ENCODE measurements at regions not wholly inside any gene's neighbourhood (a gene's known extent, or its start where the extent isn't known, plus 50 kb on each side); places are given as distances from the start of the nearest gene placed in this dataset.

DNA sequence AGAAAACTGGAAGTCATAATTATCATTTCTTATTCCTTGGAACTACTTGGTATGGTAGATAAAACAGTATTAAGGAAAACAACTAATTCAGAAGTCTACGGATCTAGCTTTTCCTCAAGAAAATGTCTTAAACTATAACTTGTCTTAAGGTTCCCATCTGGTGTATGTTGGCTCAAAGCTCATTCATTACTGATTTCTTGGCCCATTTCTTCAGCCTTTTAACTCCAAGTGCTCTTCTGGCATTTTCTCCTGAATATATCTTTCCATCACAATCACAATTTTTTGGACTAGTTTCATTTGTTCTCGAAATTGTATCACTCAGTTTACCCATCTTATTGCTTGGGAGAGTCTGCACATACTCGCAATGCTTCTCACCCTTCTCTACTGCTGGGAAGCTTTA, 150.1 kb downstream of the C12orf50 start:
- Histone ChIP-seq H3K9ac (ENCODE audit: low read length) (no peak overlapping the region), H3K4me1 (ENCODE audit: control insufficient read depth in 2 of 2, insufficient read depth in 2 of 2, low read length in 2 of 2) (no peaks in the 10 kb centered on the region), H3K4me2 (replicated peaks; ENCODE audit: low read depth, low read length, poor library complexity, severe bottlenecking) (no peak overlapping the region), H2AFZ (ENCODE audit: insufficient read depth, low read depth, low read length, poor library complexity, severe bottlenecking) (no peak overlapping the region), H3K9me3 (ENCODE audit: control extremely low read depth in 1 of 3, control insufficient read depth in 2 of 3, insufficient read depth in 1 of 3, low read length in 2 of 3) (no peaks in the 10 kb centered on the region), H4K20me1 (ENCODE audit: control insufficient read depth, insufficient read depth, low read length, poor library complexity, severe bottlenecking) (no peaks in the 10 kb centered on the region), H3K79me2 (ENCODE audit: control insufficient read depth, insufficient read depth, low read length) (no peaks in the 10 kb centered on the region), H3K27ac (ENCODE audit: low read length in 2 of 2) (no peak overlapping the region), H3K27me3 (replicated peaks in 1 of 4; ENCODE audit: control extremely low read depth in 1 of 4, control insufficient read depth in 3 of 4, insufficient read depth in 4 of 4, low read length in 3 of 4) (no peaks in the 10 kb centered on the region), H3K36me3 (replicated peaks in 1 of 2; ENCODE audit: control extremely low read depth in 1 of 2, control insufficient read depth in 1 of 2, extremely low read depth in 1 of 2, insufficient read depth in 2 of 2, low read length in 1 of 2) (no peaks in the 10 kb centered on the region), H3K4me3 (ENCODE audit: control extremely low read depth in 1 of 5, extremely low read depth in 1 of 5, insufficient read depth in 1 of 5, low read depth in 2 of 5, low read length in 4 of 5) (no peak overlapping the region)
- TF ChIP-seq, protein P1, sequence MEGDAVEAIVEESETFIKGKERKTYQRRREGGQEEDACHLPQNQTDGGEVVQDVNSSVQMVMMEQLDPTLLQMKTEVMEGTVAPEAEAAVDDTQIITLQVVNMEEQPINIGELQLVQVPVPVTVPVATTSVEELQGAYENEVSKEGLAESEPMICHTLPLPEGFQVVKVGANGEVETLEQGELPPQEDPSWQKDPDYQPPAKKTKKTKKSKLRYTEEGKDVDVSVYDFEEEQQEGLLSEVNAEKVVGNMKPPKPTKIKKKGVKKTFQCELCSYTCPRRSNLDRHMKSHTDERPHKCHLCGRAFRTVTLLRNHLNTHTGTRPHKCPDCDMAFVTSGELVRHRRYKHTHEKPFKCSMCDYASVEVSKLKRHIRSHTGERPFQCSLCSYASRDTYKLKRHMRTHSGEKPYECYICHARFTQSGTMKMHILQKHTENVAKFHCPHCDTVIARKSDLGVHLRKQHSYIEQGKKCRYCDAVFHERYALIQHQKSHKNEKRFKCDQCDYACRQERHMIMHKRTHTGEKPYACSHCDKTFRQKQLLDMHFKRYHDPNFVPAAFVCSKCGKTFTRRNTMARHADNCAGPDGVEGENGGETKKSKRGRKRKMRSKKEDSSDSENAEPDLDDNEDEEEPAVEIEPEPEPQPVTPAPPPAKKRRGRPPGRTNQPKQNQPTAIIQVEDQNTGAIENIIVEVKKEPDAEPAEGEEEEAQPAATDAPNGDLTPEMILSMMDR (IDR thresholded peaks at IDR 0.05), result no peak
- TF ChIP-seq EZH2 (IDR thresholded peaks at IDR 0.05; ENCODE audit: borderline replicate concordance, insufficient read depth, low read depth, low read length, poor library complexity, severe bottlenecking), result no peak
- ChIA-PET CTCF (no interaction called here), POLR2A (no interaction called here)
- DNase-seq (no peak), ATAC-seq (ENCODE audit: low read depth) (no peak)
- no peaks in the 10 kb centered on the region for H3K4me1 Mint-ChIP-seq
- intact Hi-C loops (cut with micrococcal nuclease), result no loop called here
- H3K4me3 Mint-ChIP-seq, result no peak overlapping the region
- no peaks in the 10 kb centered on the region for H3K27me3 Mint-ChIP-seq
- no peaks in the 10 kb centered on the region for H3K9me3 Mint-ChIP-seq (ENCODE audit: insufficient read depth)
- no peak overlapping the region for H3K27ac Mint-ChIP-seq
- WGBS (ENCODE audit: insufficient coverage), result 50% methylated on average over 1 of the region's 3 CpGs

GRCh38 chr12:87870493-87871460, 158.4 kb downstream of the C12orf50 start:
- H3K27me3 Mint-ChIP-seq, result no peaks in the 10 kb centered on the region
- POLR2A ChIA-PET, result no interaction called here

More at GRCh38 chr12:87870493-87871460, 158.4 kb downstream of the C12orf50 start:
- H3K4me1 ChIP-seq (ENCODE audit: control insufficient read depth in 2 of 2, insufficient read depth in 2 of 2, low read length in 2 of 2), result no peaks in the 10 kb centered on the region
- 100% methylated on average over 2 of the region's 4 CpGs for WGBS (ENCODE audit: insufficient coverage)
- H3K79me2 ChIP-seq (ENCODE audit: control insufficient read depth, insufficient read depth, low read length), result no peaks in the 10 kb centered on the region
- ATAC-seq (ENCODE audit: low read depth) (no peak), DNase-seq (no peak)
- H2AFZ ChIP-seq (ENCODE audit: insufficient read depth, low read depth, low read length, poor library complexity, severe bottlenecking), result no peak overlapping the region
- H3K36me3 ChIP-seq (replicated peaks in 1 of 2; ENCODE audit: control extremely low read depth in 1 of 2, control insufficient read depth in 1 of 2, extremely low read depth in 1 of 2, insufficient read depth in 2 of 2, low read length in 1 of 2), result no peaks in the 10 kb centered on the region
- no peaks in the 10 kb centered on the region for H4K20me1 ChIP-seq (ENCODE audit: control insufficient read depth, insufficient read depth, low read length, poor library complexity, severe bottlenecking)
- H3K9ac ChIP-seq (ENCODE audit: low read length), result no peak overlapping the region
- intact Hi-C loops (cut with micrococcal nuclease), result no loop called here
- Mint-ChIP-seq H3K4me3 (no peak overlapping the region), H3K27ac (no peak overlapping the region), H3K9me3 (ENCODE audit: insufficient read depth) (no peaks in the 10 kb centered on the region), H3K4me1 (no peaks in the 10 kb centered on the region)
- no peaks in the 10 kb centered on the region for H3K27me3 ChIP-seq (replicated peaks in 1 of 4; ENCODE audit: control extremely low read depth in 1 of 4, control insufficient read depth in 3 of 4, insufficient read depth in 4 of 4, low read length in 3 of 4)
- no peak overlapping the region for H3K4me2 ChIP-seq (replicated peaks; ENCODE audit: low read depth, low read length, poor library complexity, severe bottlenecking)
- CTCF ChIA-PET, result no interaction called here
- no peak for TF ChIP-seq EZH2 (IDR thresholded peaks at IDR 0.05; ENCODE audit: borderline replicate concordance, insufficient read depth, low read depth, low read length, poor library complexity, severe bottlenecking)
- TF ChIP-seq, protein P1 (IDR thresholded peaks at IDR 0.05), result no peak
- H3K9me3 ChIP-seq (ENCODE audit: control extremely low read depth in 1 of 3, control insufficient read depth in 2 of 3, insufficient read depth in 1 of 3, low read length in 2 of 3), result no peaks in the 10 kb centered on the region
- no peak overlapping the region for H3K4me3 ChIP-seq (ENCODE audit: control extremely low read depth in 1 of 5, extremely low read depth in 1 of 5, insufficient read depth in 1 of 5, low read depth in 2 of 5, low read length in 4 of 5)
- no peak overlapping the region for H3K27ac ChIP-seq (ENCODE audit: low read length in 2 of 2)

Measured in B cell (primary cell).